ENCODE measurements at regions not wholly inside any gene's neighbourhood (a gene's known extent, or its start where the extent isn't known, plus 50 kb on each side); places are given as distances from the start of the nearest gene placed in this dataset.

DNA sequence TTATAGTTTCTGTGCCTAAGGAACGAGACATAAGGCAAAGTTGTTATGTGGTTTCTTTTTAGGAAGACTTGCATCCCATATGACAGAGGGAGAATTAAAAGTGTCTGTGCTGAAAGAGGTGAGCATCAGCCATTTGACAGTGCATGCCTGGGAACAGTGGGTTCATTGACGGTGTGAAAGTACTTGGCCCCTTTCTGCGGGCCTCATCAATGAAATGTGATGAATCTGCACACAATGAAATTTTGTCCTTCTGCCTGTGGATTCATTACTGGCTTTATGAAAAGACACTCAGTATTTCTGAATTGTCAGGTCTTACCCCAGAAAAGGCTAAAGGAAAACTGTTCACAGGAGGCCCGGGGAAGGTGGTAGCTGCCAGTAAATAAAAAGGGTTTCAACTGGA lies 295.8 kb downstream of the FOXO1 start:
- TF ChIP-seq, protein P1, sequence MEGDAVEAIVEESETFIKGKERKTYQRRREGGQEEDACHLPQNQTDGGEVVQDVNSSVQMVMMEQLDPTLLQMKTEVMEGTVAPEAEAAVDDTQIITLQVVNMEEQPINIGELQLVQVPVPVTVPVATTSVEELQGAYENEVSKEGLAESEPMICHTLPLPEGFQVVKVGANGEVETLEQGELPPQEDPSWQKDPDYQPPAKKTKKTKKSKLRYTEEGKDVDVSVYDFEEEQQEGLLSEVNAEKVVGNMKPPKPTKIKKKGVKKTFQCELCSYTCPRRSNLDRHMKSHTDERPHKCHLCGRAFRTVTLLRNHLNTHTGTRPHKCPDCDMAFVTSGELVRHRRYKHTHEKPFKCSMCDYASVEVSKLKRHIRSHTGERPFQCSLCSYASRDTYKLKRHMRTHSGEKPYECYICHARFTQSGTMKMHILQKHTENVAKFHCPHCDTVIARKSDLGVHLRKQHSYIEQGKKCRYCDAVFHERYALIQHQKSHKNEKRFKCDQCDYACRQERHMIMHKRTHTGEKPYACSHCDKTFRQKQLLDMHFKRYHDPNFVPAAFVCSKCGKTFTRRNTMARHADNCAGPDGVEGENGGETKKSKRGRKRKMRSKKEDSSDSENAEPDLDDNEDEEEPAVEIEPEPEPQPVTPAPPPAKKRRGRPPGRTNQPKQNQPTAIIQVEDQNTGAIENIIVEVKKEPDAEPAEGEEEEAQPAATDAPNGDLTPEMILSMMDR (IDR thresholded peaks at IDR 0.05; ENCODE audit: poor library complexity), result no peak
- TF ChIP-seq EZH2phosphoT487 (IDR thresholded peaks at IDR 0.05; ENCODE audit: low read depth, severe bottlenecking, unreplicated experiment), result no peak
